Ascending aorta (tissue), 2 donors: ENCODE measurements at regions not wholly inside any gene's neighbourhood (a gene's known extent, or its start where the extent isn't known, plus 50 kb on each side); places are given as distances from the start of the nearest gene placed in this dataset.

ENCODE experiments used
- DNase-seq, 2 donors: peaks; one replicate each; pipeline ENCODE4 v3.0.0-alpha.2; 2019; ENCODE audit warnings: low spot score in 2 of 2
- H3K27ac ChIP-seq, 2 donors: fragments of 200-600 bp; sonication (generic); one replicate each; pipeline ENCODE4 v1.5.1; 2016 to 2017; ENCODE audit warnings: mild to moderate bottlenecking in 1 of 2
- H3K27me3 ChIP-seq: fragments of 200-600 bp; sonication (generic); one replicate; pipeline ENCODE4 v1.5.1; 2017
- H3K36me3 ChIP-seq, 2 donors: fragments of 200-600 bp; sonication (generic); one replicate each; pipeline ENCODE4 v1.5.1; 2016
- H3K4me1 ChIP-seq, 2 donors: fragments of 200-600 bp; sonication (generic); one replicate each; pipeline ENCODE4 v1.5.1; 2016 to 2017; ENCODE audit warnings: mild to moderate bottlenecking in 1 of 2
- H3K4me3 ChIP-seq, 2 donors: fragments of 200-600 bp; sonication (generic); one replicate each; pipeline ENCODE4 v1.5.1; 2016 to 2017; ENCODE audit warnings: mild to moderate bottlenecking in 1 of 2
- H3K9me3 ChIP-seq, 2 donors: fragments of 200-600 bp; sonication (generic); one replicate each; pipeline ENCODE4 v1.5.1; 2016
- intact Hi-C: fragments of 100-400 bp; cut with DNase I; formaldehyde crosslinking; loops from one replicate; pipeline ENCODE4 v1.15.1; 2023
- TF ChIP-seq, protein P1 (sequence below), 3 experiments: fragments of 200-600 bp in 2 of 3; fragments of 450-650 bp in 1 of 3; sonication (generic) in 2 of 3; IDR thresholded peaks; one replicate each; pipeline ENCODE4 v1.5.1; 2016 to 2019; ENCODE audit warnings: antibody characterized with exemption in 3 of 3, mild to moderate bottlenecking in 1 of 3, moderate library complexity in 1 of 3

- Histone ChIP-seq H3K4me1 (no peaks in the 10 kb centered on the region), H3K27ac (no peak overlapping the region), H3K4me3 (no peak overlapping the region), H3K36me3 (no peaks in the 10 kb centered on the region), H3K9me3 (no peaks in the 10 kb centered on the region), H3K27me3 (no peaks in the 10 kb centered on the region)
- DNase-seq: no peak
- intact Hi-C loops: no loop called here
- TF ChIP-seq, protein P1, sequence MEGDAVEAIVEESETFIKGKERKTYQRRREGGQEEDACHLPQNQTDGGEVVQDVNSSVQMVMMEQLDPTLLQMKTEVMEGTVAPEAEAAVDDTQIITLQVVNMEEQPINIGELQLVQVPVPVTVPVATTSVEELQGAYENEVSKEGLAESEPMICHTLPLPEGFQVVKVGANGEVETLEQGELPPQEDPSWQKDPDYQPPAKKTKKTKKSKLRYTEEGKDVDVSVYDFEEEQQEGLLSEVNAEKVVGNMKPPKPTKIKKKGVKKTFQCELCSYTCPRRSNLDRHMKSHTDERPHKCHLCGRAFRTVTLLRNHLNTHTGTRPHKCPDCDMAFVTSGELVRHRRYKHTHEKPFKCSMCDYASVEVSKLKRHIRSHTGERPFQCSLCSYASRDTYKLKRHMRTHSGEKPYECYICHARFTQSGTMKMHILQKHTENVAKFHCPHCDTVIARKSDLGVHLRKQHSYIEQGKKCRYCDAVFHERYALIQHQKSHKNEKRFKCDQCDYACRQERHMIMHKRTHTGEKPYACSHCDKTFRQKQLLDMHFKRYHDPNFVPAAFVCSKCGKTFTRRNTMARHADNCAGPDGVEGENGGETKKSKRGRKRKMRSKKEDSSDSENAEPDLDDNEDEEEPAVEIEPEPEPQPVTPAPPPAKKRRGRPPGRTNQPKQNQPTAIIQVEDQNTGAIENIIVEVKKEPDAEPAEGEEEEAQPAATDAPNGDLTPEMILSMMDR (IDR thresholded peaks at IDR 0.05): no peak
Observed at GRCh38 chr7:84337429-84337828, 142.8 kb upstream of the SEMA3A start.

DNA sequence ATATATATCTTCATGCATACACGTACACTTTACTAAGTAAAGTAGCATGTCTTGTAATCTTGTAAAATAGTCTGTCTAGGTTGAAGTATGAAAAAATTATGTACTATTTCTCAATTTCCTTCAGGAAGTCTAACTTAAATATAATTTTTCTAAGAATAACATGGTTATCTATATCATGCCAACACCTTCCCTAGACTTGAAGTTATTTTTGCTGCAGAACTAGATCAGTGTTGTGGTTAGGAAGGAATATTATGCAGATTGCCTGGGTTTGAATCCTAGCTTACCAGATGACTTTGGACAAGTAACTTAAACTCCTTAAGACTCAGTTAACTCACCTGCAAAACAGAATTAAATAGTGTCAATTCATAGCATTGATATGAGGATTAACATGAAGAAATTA lies 142.2 kb upstream of the SEMA3A start:
- TF ChIP-seq, protein P1 (IDR thresholded peaks at IDR 0.05): no peak
- Histone ChIP-seq H3K9me3 (no peaks in the 10 kb centered on the region), H3K27me3 (no peaks in the 10 kb centered on the region), H3K27ac (no peak overlapping the region), H3K4me1 (no peaks in the 10 kb centered on the region), H3K4me3 (no peak overlapping the region), H3K36me3 (no peaks in the 10 kb centered on the region)
- intact Hi-C loops: no loop called here
- DNase-seq: no peak

DNA sequence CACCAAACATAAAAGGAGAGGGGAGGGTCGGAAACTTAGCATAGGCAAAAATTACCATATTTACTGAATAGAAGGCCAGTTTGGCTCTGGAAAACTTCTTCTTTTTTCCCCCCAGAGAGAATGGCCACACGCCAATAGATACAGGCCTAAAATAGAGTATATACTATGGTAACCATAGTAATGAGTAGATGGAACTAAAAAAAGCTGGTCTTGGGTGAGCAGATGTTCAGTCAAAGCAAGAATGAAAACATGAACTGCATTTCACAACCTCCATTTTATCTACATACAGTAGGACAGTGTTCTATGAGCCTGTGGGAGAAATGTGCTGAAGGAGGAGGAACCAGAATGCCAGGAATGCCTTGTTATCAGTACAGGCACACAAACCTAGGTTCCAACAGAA lies 141.7 kb upstream of the SEMA3A start:
- no peak overlapping the region for H3K4me3 ChIP-seq
- H3K27me3 ChIP-seq: no peaks in the 10 kb centered on the region
- TF ChIP-seq, protein P1 (IDR thresholded peaks at IDR 0.05): no peak
- intact Hi-C loops: no loop called here
- H3K4me1 ChIP-seq: no peaks in the 10 kb centered on the region
- no peaks in the 10 kb centered on the region for H3K9me3 ChIP-seq
- no peak overlapping the region for H3K27ac ChIP-seq
- DNase-seq: no peak
- no peaks in the 10 kb centered on the region for H3K36me3 ChIP-seq

- Histone ChIP-seq H3K27ac (no peak overlapping the region), H3K36me3 (no peaks in the 10 kb centered on the region), H3K4me1 (no peaks in the 10 kb centered on the region), H3K4me3 (no peak overlapping the region), H3K27me3 (no peaks in the 10 kb centered on the region), H3K9me3 (no peaks in the 10 kb centered on the region)
- intact Hi-C loops: no loop called here
- no peak for DNase-seq
- TF ChIP-seq, protein P1 (IDR thresholded peaks at IDR 0.05): no peak
Observed at GRCh38 chr7:84331616-84332015, 137.0 kb upstream of the SEMA3A start.

DNA sequence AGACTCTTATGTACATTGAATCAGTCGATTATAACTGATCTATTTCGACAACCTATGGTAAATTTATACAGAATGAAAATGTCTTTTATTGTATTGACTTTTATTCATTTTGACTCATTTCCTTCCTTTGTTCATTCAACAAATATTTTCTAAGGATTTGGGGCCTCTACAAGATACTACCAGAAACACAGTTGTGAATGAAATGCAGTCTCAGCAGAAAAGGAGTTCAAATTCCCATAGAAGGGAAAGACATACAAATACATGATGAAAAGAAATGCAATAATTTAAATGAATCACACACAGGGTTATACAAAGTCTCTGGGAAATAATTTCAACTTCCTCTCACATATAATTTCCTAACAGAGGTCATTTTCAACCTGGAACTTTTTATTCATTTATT lies 134.0 kb upstream of the SEMA3A start:
- intact Hi-C loops: no loop called here
- Histone ChIP-seq H3K36me3 (no peaks in the 10 kb centered on the region), H3K27me3 (no peaks in the 10 kb centered on the region), H3K4me3 (no peak overlapping the region), H3K9me3 (no peaks in the 10 kb centered on the region), H3K4me1 (no peaks in the 10 kb centered on the region), H3K27ac (no peak overlapping the region)
- TF ChIP-seq, protein P1 (IDR thresholded peaks at IDR 0.05): no peak
- no peak for DNase-seq

- Histone ChIP-seq H3K27me3 (no peaks in the 10 kb centered on the region), H3K4me1 (no peaks in the 10 kb centered on the region), H3K4me3 (no peak overlapping the region), H3K9me3 (no peaks in the 10 kb centered on the region), H3K36me3 (no peaks in the 10 kb centered on the region), H3K27ac (no peak overlapping the region)
- intact Hi-C loops: no loop called here
- TF ChIP-seq, protein P1 (IDR thresholded peaks at IDR 0.05): no peak
- no peak for DNase-seq
Observed at GRCh38 chr7:84324136-84324630, 129.6 kb upstream of the SEMA3A start.
